Skin epidermis (tissue), 12 donors: ENCODE measurements at regions not wholly inside any gene's neighbourhood (a gene's known extent, or its start where the extent isn't known, plus 50 kb on each side); places are given as distances from the start of the nearest gene placed in this dataset.

Source experiments
- H3K27ac ChIP-seq, 21 experiments: fragments of 200-600 bp; sonication (generic) in 11 of 21; one replicate each; pipeline ENCODE4 v1.5.0; 2020; ENCODE audit warnings: mild to moderate bottlenecking in 3 of 21, inconsistent platforms in 2 of 21, moderate library complexity in 2 of 21
- H3K4me3 ChIP-seq, 7 experiments: fragments of 200-600 bp; sonication (generic) in 2 of 7; one replicate each; pipeline ENCODE4 v1.5.0; 2020; ENCODE audit warnings: inconsistent platforms in 2 of 7, mild to moderate bottlenecking in 2 of 7, moderate library complexity in 1 of 7

GRCh38 chr4:32196950-32197688 is 1477.0 kb downstream of the PCDH7 start:
- Histone ChIP-seq H3K4me3 (no peak overlapping the region), H3K27ac (no peak overlapping the region)

- Histone ChIP-seq H3K27ac (no peak overlapping the region), H3K4me3 (no peak overlapping the region)
Observed at GRCh38 chr4:32199639-32200038, 1479.5 kb downstream of the PCDH7 start.

GRCh38 chr4:32203340-32203739 is 1483.2 kb downstream of the PCDH7 start:
- Histone ChIP-seq H3K4me3 (no peak overlapping the region), H3K27ac (no peak overlapping the region)

- no peak overlapping the region for H3K4me3 ChIP-seq
- no peak overlapping the region for H3K27ac ChIP-seq
Observed at GRCh38 chr4:32206756-32207155, 1486.6 kb downstream of the PCDH7 start.

GRCh38 chr4:32207456-32207855 is 1487.3 kb downstream of the PCDH7 start:
- Histone ChIP-seq H3K27ac (no peak overlapping the region), H3K4me3 (no peak overlapping the region)

GRCh38 chr4:32215277-32215676 is 1495.1 kb downstream of the PCDH7 start:
- H3K27ac ChIP-seq = no peak overlapping the region
- no peak overlapping the region for H3K4me3 ChIP-seq

GRCh38 chr4:32216502-32216901 is 1496.3 kb downstream of the PCDH7 start:
- Histone ChIP-seq H3K4me3 (no peak overlapping the region), H3K27ac (no peak overlapping the region)

GRCh38 chr4:32219306-32220075 is 1499.3 kb downstream of the PCDH7 start:
- Histone ChIP-seq H3K4me3 (no peak overlapping the region), H3K27ac (no peak overlapping the region)

- Histone ChIP-seq H3K4me3 (no peak overlapping the region), H3K27ac (no peak overlapping the region)
Observed at GRCh38 chr4:32226204-32226603, 1506.0 kb downstream of the PCDH7 start.

GRCh38 chr4:32226733-32227132 is 1506.6 kb downstream of the PCDH7 start:
- no peak overlapping the region for H3K27ac ChIP-seq

GRCh38 chr4:32243926-32244325 is 1523.8 kb downstream of the PCDH7 start:
- H3K4me3 ChIP-seq = no peak overlapping the region

More at GRCh38 chr4:32226733-32227132, 1506.6 kb downstream of the PCDH7 start:
- no peak overlapping the region for H3K4me3 ChIP-seq

GRCh38 chr4:32249040-32249439 is 1528.9 kb downstream of the PCDH7 start:
- H3K27ac ChIP-seq = no peak overlapping the region
- no peak overlapping the region for H3K4me3 ChIP-seq

More at GRCh38 chr4:32243926-32244325, 1523.8 kb downstream of the PCDH7 start:
- H3K27ac ChIP-seq = no peak overlapping the region

- no peak overlapping the region for H3K4me3 ChIP-seq
- no peak overlapping the region for H3K27ac ChIP-seq
Observed at GRCh38 chr4:32251126-32251525, 1531.0 kb downstream of the PCDH7 start.

GRCh38 chr4:32251926-32252325 is 1531.8 kb downstream of the PCDH7 start:
- H3K27ac ChIP-seq = no peak overlapping the region
- no peak overlapping the region for H3K4me3 ChIP-seq

GRCh38 chr4:32254216-32254615 is 1534.0 kb downstream of the PCDH7 start:
- Histone ChIP-seq H3K27ac (no peak overlapping the region), H3K4me3 (no peak overlapping the region)

GRCh38 chr4:32258986-32259385 is 1538.8 kb downstream of the PCDH7 start:
- Histone ChIP-seq H3K4me3 (no peak overlapping the region), H3K27ac (no peak overlapping the region)

- Histone ChIP-seq H3K27ac (no peak overlapping the region), H3K4me3 (no peak overlapping the region)
Observed at GRCh38 chr4:32261196-32261595, 1541.0 kb downstream of the PCDH7 start.

- no peak overlapping the region for H3K27ac ChIP-seq
- H3K4me3 ChIP-seq = no peak overlapping the region
Observed at GRCh38 chr4:32268863-32269262, 1548.7 kb downstream of the PCDH7 start.

- Histone ChIP-seq H3K4me3 (no peak overlapping the region), H3K27ac (no peak overlapping the region)
Observed at GRCh38 chr4:32290102-32290501, 1569.9 kb downstream of the PCDH7 start.

GRCh38 chr4:32318926-32319325 is 1598.8 kb downstream of the PCDH7 start:
- Histone ChIP-seq H3K4me3 (no peak overlapping the region), H3K27ac (no peak overlapping the region)

- Histone ChIP-seq H3K27ac (no peak overlapping the region), H3K4me3 (no peak overlapping the region)
Observed at GRCh38 chr4:32321421-32321820, 1601.3 kb downstream of the PCDH7 start.
